HepG2 (cell line): ENCODE measurements at regions not wholly inside any gene's neighbourhood (a gene's known extent, or its start where the extent isn't known, plus 50 kb on each side); places are given as distances from the start of the nearest gene placed in this dataset.

Source experiments
- ATAC-seq: fragments of 200-7000 bp; cut with Tn5 transposase; 3 replicates; pipeline ENCODE4 v1.9.1; 2020; ENCODE audit warnings: mild to moderate bottlenecking, moderate library complexity
- BruUV-seq: library from RNA; stranded (reverse); fragments of 400-500 nt; replicated peaks from 2 replicates; lab custom pipeline; 2021; lab: Mats Ljungman, UMichigan
- CTCF ChIA-PET: fragments of 300-600 bp; formaldehyde crosslinking; extraction: SDS; loops from one replicate; lab custom pipeline; 2021; ENCODE audit warnings: low total read pairs, inconsistent platforms, low intra/inter-chr PET ratio; lab: Yijun Ruan, JAX
- POLR2A ChIA-PET: fragments of 350-600 bp; sonication (Branson Sonifier 250); formaldehyde crosslinking; loops from one replicate; lab custom pipeline; 2020; ENCODE audit warnings: antibody characterized with exemption, inconsistent platforms; lab: Yijun Ruan, JAX
- DNase-seq: peaks from one replicate; pipeline ENCODE4 v3.0.0-alpha.2; 2015; ENCODE audit warnings: low spot score
- FAIRE-seq: peaks from 3 replicates; lab custom pipeline; 2011; peaks lifted over from hg19 to GRCh38; lab: Jason Lieb, UNC
- H2AFZ ChIP-seq: one replicate; pipeline ENCODE4 v1.6.1; 2011; ENCODE audit warnings: low read length, inconsistent platforms
- H3K27ac ChIP-seq: fragments of 300-600 bp; 3 replicates; pipeline ENCODE4 v1.8.0; 2011; ENCODE audit warnings: mixed run types, mild to moderate bottlenecking, mixed read lengths, low read length, inconsistent platforms; ENCODE audit not compliant: insufficient read depth; ENCODE audit errors: extremely low read length
- H3K27me3 ChIP-seq, 2 experiments: fragments of 200-600 bp in 1 of 2; 2 replicates in 1 of 2; 3 replicates in 1 of 2; pipeline versions ENCODE4 v1.6.0 to v1.8.0; 2011; ENCODE audit warnings: low read length in 2 of 2, mild to moderate bottlenecking in 2 of 2, moderate library complexity in 2 of 2, inconsistent platforms in 1 of 2; ENCODE audit not compliant: insufficient read depth in 2 of 2, control insufficient read depth in 1 of 2
- H3K36me3 ChIP-seq, 2 experiments: fragments of 200-600 bp in 1 of 2; replicated peaks in 1 of 2; 2 replicates in 1 of 2; 3 replicates in 1 of 2; pipeline versions ENCODE4 v1.5.1 to v1.8.0; 2011; ENCODE audit warnings: low read length in 2 of 2, inconsistent platforms in 1 of 2; ENCODE audit not compliant: insufficient read depth in 2 of 2, control insufficient read depth in 1 of 2
- H3K4me1 ChIP-seq: 2 replicates; pipeline ENCODE4 v1.5.1; 2012; ENCODE audit warnings: low read length, inconsistent platforms; ENCODE audit not compliant: insufficient read depth
- H3K4me2 ChIP-seq: 2 replicates; pipeline ENCODE4 v1.6.0; 2011; ENCODE audit warnings: low read depth, low read length, inconsistent platforms
- H3K4me3 ChIP-seq, 3 experiments: fragments of 200-600 bp in 1 of 3; sonication (generic), shearing (Covaris generic) in 1 of 3; replicated peaks in 1 of 3; 2 replicates each; pipeline ENCODE4 v1.5.1; 2011 to 2016; ENCODE audit warnings: low read length in 3 of 3, inconsistent platforms in 2 of 3, low read depth in 2 of 3, mild to moderate bottlenecking in 2 of 3, control low read depth in 1 of 3, mixed read lengths in 1 of 3; ENCODE audit not compliant: insufficient read depth in 1 of 3
- H3K79me2 ChIP-seq: one replicate; pipeline ENCODE4 v1.6.1; 2011; ENCODE audit warnings: low read length, inconsistent platforms; ENCODE audit not compliant: insufficient read depth
- H3K9ac ChIP-seq: 2 replicates; pipeline ENCODE4 v1.6.0; 2011; ENCODE audit warnings: mild to moderate bottlenecking, low read depth, low read length, inconsistent platforms; ENCODE audit not compliant: insufficient read depth
- H3K9me3 ChIP-seq: 2 replicates; pipeline ENCODE4 v1.5.1; 2012; ENCODE audit warnings: mild to moderate bottlenecking, low read length
- H4K20me1 ChIP-seq: 2 replicates; pipeline ENCODE4 v1.6.0; 2011; ENCODE audit warnings: inconsistent platforms, mild to moderate bottlenecking, low read length, moderate library complexity; ENCODE audit not compliant: insufficient read depth
- AHR ChIP-seq: IDR thresholded peaks from 2 replicates; pipeline ENCODE4 v1.6.1; 2018; ENCODE audit warnings: missing genetic modification reagents, missing compliant biosample characterization
- ETS1 ChIP-seq: sonication (generic); formaldehyde crosslinking; IDR thresholded peaks from 2 replicates; pipeline ENCODE4 v1.4.0; 2020; ENCODE audit warnings: missing genetic modification reagents
- IRX3 ChIP-seq: sonication (generic); formaldehyde crosslinking; IDR thresholded peaks from 2 replicates; pipeline ENCODE4 v1.8.1; 2023; ENCODE audit warnings: mild to moderate bottlenecking, low read depth, missing genetic modification reagents, borderline replicate concordance
- NPAS2 ChIP-seq: sonication (generic); formaldehyde crosslinking; IDR thresholded peaks from 2 replicates; pipeline ENCODE4 v1.8.0; 2022; ENCODE audit warnings: mild to moderate bottlenecking, missing genetic modification reagents, borderline replicate concordance
- PAX8 ChIP-seq: sonication (generic); formaldehyde crosslinking; IDR thresholded peaks from 2 replicates; pipeline ENCODE4 v1.8.0; 2022; ENCODE audit warnings: mild to moderate bottlenecking, missing genetic modification reagents, borderline replicate concordance
- PTBP1 ChIP-seq: fragments of 200-400 bp; formaldehyde crosslinking; IDR thresholded peaks from 2 replicates; pipeline ENCODE4 v1.6.1; 2018; ENCODE audit warnings: low read length, low read depth; ENCODE audit not compliant: poor library complexity, severe bottlenecking
- SALL1 ChIP-seq: sonication (generic); formaldehyde crosslinking; IDR thresholded peaks from 2 replicates; pipeline ENCODE4 v1.8.0; 2022; ENCODE audit warnings: mild to moderate bottlenecking, missing genetic modification reagents
- SNRNP70 ChIP-seq: fragments of 200-400 bp; formaldehyde crosslinking; IDR thresholded peaks from 2 replicates; pipeline ENCODE4 v1.6.1; 2017; ENCODE audit warnings: mild to moderate bottlenecking, low read depth, low read length, moderate library complexity
- ZNF230 ChIP-seq: sonication (generic); formaldehyde crosslinking; IDR thresholded peaks from 2 replicates; pipeline ENCODE4 v1.4.0; 2020; ENCODE audit warnings: mild to moderate bottlenecking, missing genetic modification reagents
- ZNF547 ChIP-seq: sonication (generic); formaldehyde crosslinking; IDR thresholded peaks from 2 replicates; pipeline ENCODE4 v1.5.1; 2020; ENCODE audit warnings: mild to moderate bottlenecking, missing genetic modification reagents
- ZNF557 ChIP-seq: sonication (generic); formaldehyde crosslinking; IDR thresholded peaks from 2 replicates; pipeline ENCODE4 v1.4.0; 2020; ENCODE audit warnings: missing genetic modification reagents
- ZNF574 ChIP-seq: sonication (generic); formaldehyde crosslinking; IDR thresholded peaks from 2 replicates; pipeline ENCODE4 v1.4.0; 2020; ENCODE audit warnings: missing genetic modification reagents
- ZNF704 ChIP-seq: sonication (generic); formaldehyde crosslinking; IDR thresholded peaks from 2 replicates; pipeline ENCODE4 v1.8.1; 2023; ENCODE audit warnings: mild to moderate bottlenecking, inconsistent platforms, moderate library complexity, missing genetic modification reagents, borderline replicate concordance
- WGBS: methylation state at CpG from one replicate; pipeline ENCODE4 v1.1.6; 2017; ENCODE audit warnings: low lambda C conversion rate; 5-methylcytosine and 5-hydroxymethylcytosine counted together
- in situ Hi-C: cut with HindIII; loops from 2 replicates; pipeline ENCODE4 v1.10.0; 2017; ENCODE audit warnings: low pct_unique_long_range_greater_than_20kb; ENCODE audit not compliant: extremely low pct_ligation_motif_present
- intact Hi-C: fragments of 100-400 bp; cut with micrococcal nuclease; formaldehyde crosslinking; loops from one replicate; pipeline ENCODE4 v1.10.0; 2022; ENCODE audit not compliant: unreplicated experiment
- TF ChIP-seq, protein P1 (sequence below): fragments of 450-650 bp; IDR thresholded peaks from 2 replicates; pipeline ENCODE4 v1.6.1; 2017
- TF ChIP-seq, protein P2 (sequence below): sonication (generic); formaldehyde crosslinking; conservative IDR thresholded peaks from 2 replicates; pipeline ENCODE4 v1.4.0; 2020; ENCODE audit warnings: missing genetic modification reagents

DNA sequence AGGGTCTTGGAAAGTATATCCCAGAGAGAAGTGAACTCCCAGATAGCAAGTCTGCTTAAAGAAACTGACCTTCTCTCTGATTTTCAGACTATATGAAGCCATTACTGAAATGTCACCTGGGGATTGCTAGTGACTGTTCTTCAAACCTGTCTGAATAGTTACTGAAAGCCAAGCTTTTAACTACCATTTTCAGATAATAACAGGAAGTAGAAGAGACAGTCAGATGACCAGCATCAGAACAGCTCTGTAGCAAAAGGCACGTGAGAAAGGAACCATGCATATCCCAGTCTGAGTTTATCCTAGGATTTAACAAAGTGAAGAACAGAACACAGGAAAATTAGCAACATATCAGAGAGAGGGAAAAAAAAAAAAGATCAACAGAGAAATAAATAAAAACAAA, 74.9 kb upstream of the SELENOP start:
- no peak for ATAC-seq
- 88% methylated on average over 1 of the region's 1 CpG for WGBS
- Histone ChIP-seq H3K27me3 (no peaks in the 10 kb centered on the region), H3K4me1 (peaks cover 74% of the 10 kb centered on the region), H3K9ac (no peak overlapping the region), H3K9me3 (no peaks in the 10 kb centered on the region), H4K20me1 (no peaks in the 10 kb centered on the region), H3K4me2 (no peak overlapping the region), H3K79me2 (peaks cover 41% of the 10 kb centered on the region), H3K4me3 (no peak overlapping the region), H3K36me3 (no peaks in the 10 kb centered on the region), H2AFZ (no peak overlapping the region), H3K27ac (no peak overlapping the region)
- DNase-seq, result no peak
- TF ChIP-seq ZNF704, result no peak
- no peak for TF ChIP-seq ETS1 (CRISPR knock-in tag)
- TF ChIP-seq ZNF557, result no peak
- TF ChIP-seq, protein P1, sequence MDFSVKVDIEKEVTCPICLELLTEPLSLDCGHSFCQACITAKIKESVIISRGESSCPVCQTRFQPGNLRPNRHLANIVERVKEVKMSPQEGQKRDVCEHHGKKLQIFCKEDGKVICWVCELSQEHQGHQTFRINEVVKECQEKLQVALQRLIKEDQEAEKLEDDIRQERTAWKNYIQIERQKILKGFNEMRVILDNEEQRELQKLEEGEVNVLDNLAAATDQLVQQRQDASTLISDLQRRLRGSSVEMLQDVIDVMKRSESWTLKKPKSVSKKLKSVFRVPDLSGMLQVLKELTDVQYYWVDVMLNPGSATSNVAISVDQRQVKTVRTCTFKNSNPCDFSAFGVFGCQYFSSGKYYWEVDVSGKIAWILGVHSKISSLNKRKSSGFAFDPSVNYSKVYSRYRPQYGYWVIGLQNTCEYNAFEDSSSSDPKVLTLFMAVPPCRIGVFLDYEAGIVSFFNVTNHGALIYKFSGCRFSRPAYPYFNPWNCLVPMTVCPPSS, result no peak
- no peak for TF ChIP-seq SNRNP70
- no peak for TF ChIP-seq SALL1 (CRISPR knock-in tag)
- no peak for TF ChIP-seq AHR
- TF ChIP-seq NPAS2 (CRISPR knock-in tag), result no peak
- no peak for TF ChIP-seq PAX8 (CRISPR knock-in tag)
- no peak for TF ChIP-seq PTBP1
- no peak for TF ChIP-seq IRX3
- TF ChIP-seq ZNF574 (CRISPR knock-in tag), result no peak
- TF ChIP-seq ZNF230 (CRISPR knock-in tag), result no peak
- TF ChIP-seq ZNF547 (CRISPR knock-in tag), result no peak
- TF ChIP-seq, protein P2, sequence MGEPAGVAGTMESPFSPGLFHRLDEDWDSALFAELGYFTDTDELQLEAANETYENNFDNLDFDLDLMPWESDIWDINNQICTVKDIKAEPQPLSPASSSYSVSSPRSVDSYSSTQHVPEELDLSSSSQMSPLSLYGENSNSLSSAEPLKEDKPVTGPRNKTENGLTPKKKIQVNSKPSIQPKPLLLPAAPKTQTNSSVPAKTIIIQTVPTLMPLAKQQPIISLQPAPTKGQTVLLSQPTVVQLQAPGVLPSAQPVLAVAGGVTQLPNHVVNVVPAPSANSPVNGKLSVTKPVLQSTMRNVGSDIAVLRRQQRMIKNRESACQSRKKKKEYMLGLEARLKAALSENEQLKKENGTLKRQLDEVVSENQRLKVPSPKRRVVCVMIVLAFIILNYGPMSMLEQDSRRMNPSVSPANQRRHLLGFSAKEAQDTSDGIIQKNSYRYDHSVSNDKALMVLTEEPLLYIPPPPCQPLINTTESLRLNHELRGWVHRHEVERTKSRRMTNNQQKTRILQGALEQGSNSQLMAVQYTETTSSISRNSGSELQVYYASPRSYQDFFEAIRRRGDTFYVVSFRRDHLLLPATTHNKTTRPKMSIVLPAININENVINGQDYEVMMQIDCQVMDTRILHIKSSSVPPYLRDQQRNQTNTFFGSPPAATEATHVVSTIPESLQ, result no peak
- ChIA-PET POLR2A (interaction anchor here (2.0 to 2.4 kb wide), 2 partner anchors 61 to 76 kb away, joined by 6 to 16 read pairs; partner anchors contain the start of gene SELENOP), CTCF (interaction anchor here (0.7 kb wide), 1 partner anchor 163 kb away, joined by 3 read pairs; no protein-coding TSS in a partner anchor)
- intact Hi-C loops, result loop anchor here (10.0 kb wide), 2 partner anchors 292 to 372 kb away; no protein-coding TSS in a partner anchor
- in situ Hi-C loops, result loop anchor here (10.0 kb wide), 1 partner anchor 82 kb away; no protein-coding TSS in a partner anchor
- no TSS peak for BruUV-seq
- FAIRE-seq, result no peak
